Activated CD8-positive, alpha-beta memory T cell treated with anti-CD3 and anti-CD28 coated beads for 36 hours (primary cell): ENCODE measurements at regions not wholly inside any gene's neighbourhood (a gene's known extent, or its start where the extent isn't known, plus 50 kb on each side); places are given as distances from the start of the nearest gene placed in this dataset.
"Not testable (repeated sequence)": the region's sequence is repeated elsewhere in the genome, so short reads cannot be mapped to it uniquely, and the experiment has no call there.

Experiments
- CTCF ChIA-PET: fragments of 350-600 bp; sonication (Branson Sonifier 250); formaldehyde crosslinking; loops from one replicate; lab custom pipeline; 2021; ENCODE audit warnings: antibody characterized with exemption; lab: Charles Lee
- POLR2A ChIA-PET: fragments of 350-600 bp; sonication (Branson Sonifier 250); formaldehyde crosslinking; loops from one replicate; lab custom pipeline; 2021; ENCODE audit warnings: antibody characterized with exemption; lab: Charles Lee

- POLR2A ChIA-PET: no interaction called here
- CTCF ChIA-PET: interaction anchor here (0.6 kb wide), 1 partner anchor 104 kb away, joined by 5 read pairs; no protein-coding TSS in a partner anchor
These were observed 50.9 kb upstream of the MITF start for GRCh38 chr3:69688400-69688799.

DNA sequence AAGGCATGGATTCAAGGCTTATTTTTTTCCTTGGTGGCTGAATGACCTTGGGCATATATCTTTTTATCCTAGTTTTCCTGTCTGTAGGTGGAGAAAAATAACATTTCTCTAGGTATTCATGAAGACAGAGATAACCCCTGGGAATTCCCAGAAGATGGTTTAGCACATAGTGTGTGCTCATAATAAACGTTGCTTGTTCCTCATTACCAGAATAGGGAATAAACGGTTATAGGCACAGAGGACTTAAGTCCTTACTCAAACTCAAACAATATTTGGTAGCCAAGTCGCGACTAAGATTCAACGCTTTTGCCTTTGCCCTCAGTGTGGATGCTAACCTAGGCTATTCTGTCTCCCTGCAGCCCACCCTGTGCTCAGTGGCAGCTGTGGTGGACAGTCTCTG lies 51.6 kb upstream of the MITF start:
- CTCF ChIA-PET: no interaction called here
- POLR2A ChIA-PET: no interaction called here

DNA sequence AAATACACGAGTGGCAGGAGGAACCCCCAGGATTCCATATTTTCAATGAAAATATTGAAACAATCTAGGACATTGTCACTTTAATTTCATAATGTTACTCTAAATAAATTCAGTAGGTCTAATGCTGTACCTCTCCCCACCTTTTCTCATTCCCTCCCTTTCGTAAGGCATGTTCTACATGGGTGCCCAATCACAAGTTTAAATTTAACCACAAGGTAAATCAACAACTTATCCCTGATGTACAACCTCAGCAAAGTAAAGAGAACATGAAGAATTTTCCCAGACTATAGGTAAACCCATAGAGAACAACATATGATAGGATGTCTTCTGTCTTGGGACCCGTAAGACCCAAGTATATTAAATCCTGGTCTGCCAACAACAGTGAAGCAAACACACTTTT lies 53.2 kb upstream of the MITF start:
- CTCF ChIA-PET: no interaction called here
- POLR2A ChIA-PET: no interaction called here

GRCh38 chr3:69684309-69684961 lies 54.8 kb upstream of the MITF start:
- POLR2A ChIA-PET: no interaction called here
- CTCF ChIA-PET: no interaction called here

- CTCF ChIA-PET: no interaction called here
- POLR2A ChIA-PET: no interaction called here
These were observed 56.0 kb upstream of the MITF start for GRCh38 chr3:69683082-69683806.

GRCh38 chr3:69677456-69677855 lies 61.8 kb upstream of the MITF start:
- POLR2A ChIA-PET, CTCF ChIA-PET: not testable (repeated sequence)

DNA sequence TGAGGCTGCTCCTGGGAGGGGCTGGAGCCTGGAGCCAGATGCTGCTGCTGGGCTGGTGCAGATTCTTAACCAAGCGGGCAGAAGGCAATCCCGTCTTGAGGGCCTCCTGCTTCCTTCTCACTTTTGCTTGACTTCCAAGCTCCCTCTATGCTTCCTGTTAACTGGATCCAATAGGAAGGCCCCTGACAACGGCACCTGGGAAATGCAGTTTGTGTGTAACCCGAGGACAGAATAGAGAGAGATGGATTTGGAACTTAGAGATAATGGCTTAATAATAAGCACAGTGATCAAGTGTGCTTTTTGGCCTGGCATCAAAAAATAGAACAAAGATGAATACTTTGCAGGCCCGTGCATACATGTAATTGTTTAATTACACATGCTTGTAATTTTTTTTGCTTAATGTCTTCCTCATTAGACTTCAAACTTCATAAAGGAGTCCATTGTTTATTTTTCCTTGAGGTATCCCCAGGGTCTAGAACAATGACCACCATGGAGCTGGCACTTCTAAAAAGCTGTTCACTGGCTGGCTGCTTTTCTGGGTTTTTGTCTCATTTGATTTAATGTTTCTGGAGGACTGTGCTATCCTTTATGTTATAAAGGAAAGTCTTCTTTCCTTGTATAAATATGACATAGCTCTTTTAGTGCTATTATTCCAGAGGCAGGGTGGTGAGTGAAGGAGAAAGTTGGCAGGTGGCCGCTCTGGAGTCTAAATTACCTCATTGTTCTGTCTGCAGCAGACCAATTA lies 63.3 kb upstream of the MITF start:
- CTCF ChIA-PET: no interaction called here

DNA sequence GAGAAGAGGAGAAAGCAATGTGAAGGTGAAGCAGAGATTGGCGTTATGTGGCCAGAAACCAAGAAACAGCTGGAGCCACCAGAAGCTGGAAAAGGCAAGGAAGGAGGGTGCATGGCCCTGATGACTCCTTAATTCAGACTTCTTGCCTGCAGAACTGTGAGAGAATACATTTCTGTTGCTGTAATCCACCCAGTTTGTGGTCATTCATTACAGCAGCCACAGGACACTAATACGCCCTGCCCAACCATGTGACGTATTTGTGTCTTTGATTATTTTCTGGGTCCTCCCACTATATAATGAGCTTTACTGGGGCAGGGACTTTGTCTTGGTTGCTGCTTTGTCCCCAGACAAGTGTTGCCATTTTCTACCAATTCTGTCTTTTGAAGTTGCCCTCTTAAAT lies 64.5 kb upstream of the MITF start:
- ChIA-PET CTCF (no interaction called here), POLR2A (no interaction called here)

More for the DNA sequence above, 63.3 kb upstream of the MITF start:
- POLR2A ChIA-PET: no interaction called here

GRCh38 chr3:69671082-69671952 lies 67.9 kb upstream of the MITF start:
- CTCF ChIA-PET: interaction anchor here (1.2 kb wide), 1 partner anchor 550 kb away, joined by 3 read pairs; no protein-coding TSS in a partner anchor
- POLR2A ChIA-PET: no interaction called here

DNA sequence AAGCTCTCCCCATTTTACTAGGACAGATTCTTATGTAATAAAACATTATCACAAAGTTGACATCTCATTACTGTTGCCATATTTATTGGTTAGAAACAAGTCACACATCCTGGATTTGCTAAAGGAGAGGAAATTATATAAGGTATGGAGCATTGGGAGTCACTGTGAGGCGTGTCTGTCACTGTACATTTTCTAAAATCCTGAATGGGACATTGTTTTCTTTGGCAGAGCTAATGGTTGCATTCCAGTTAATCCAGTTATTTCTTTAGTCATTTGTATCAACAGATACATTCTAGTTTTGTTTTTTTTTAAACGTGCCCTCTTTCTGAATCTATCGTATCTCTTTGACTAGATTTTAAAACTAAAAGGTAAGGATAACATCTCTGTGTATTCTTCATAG lies 70.2 kb upstream of the MITF start:
- POLR2A ChIA-PET: no interaction called here
- CTCF ChIA-PET: interaction anchor here (0.6 kb wide), 1 partner anchor 47 kb away, joined by 4 read pairs; no protein-coding TSS in a partner anchor

GRCh38 chr3:69665026-69665737 lies 74.1 kb upstream of the MITF start:
- POLR2A ChIA-PET: no interaction called here
- CTCF ChIA-PET: interaction anchor here (0.7 kb wide), 1 partner anchor 12 kb away, joined by 3 read pairs; no protein-coding TSS in a partner anchor

- ChIA-PET POLR2A (no interaction called here), CTCF (no interaction called here)
These were observed 78.6 kb upstream of the MITF start for GRCh38 chr3:69660631-69661030.

- POLR2A ChIA-PET: no interaction called here
These were observed 79.9 kb upstream of the MITF start for GRCh38 chr3:69659180-69659910.

GRCh38 chr3:69658514-69659140 lies 80.6 kb upstream of the MITF start:
- ChIA-PET POLR2A (no interaction called here), CTCF (no interaction called here)

More at GRCh38 chr3:69659180-69659910, 79.9 kb upstream of the MITF start:
- CTCF ChIA-PET: interaction anchor here (0.7 kb wide), 1 partner anchor 1299 kb away, joined by 3 read pairs; no protein-coding TSS in a partner anchor

DNA sequence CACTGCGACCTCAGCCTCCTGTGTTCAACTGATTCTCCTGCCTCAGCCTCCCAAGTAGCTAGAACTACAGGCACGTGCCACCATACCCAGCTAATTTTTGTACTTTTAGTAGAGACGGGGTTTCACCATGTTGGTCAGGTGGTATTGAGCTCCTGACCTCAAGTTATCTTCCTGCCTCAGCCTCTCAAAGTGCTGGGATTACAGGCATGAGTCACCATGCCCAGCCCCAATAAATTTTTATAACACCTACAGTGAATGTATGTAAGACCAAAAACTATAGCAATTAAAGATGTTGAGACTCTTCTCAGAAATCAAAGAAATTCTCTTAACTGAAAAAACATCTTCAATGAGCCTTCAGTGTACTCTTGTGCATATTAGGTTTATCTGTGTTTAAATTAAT lies 82.2 kb upstream of the MITF start:
- POLR2A ChIA-PET, CTCF ChIA-PET: not testable (repeated sequence)

GRCh38 chr3:69651765-69652164 lies 87.5 kb upstream of the MITF start:
- ChIA-PET CTCF (no interaction called here), POLR2A (no interaction called here)

GRCh38 chr3:69650066-69650419 lies 89.2 kb upstream of the MITF start:
- ChIA-PET CTCF (no interaction called here), POLR2A (no interaction called here)
